Daoy (cell line): ENCODE measurements at regions not wholly inside any gene's neighbourhood (a gene's known extent, or its start where the extent isn't known, plus 50 kb on each side); places are given as distances from the start of the nearest gene placed in this dataset.

ENCODE experiments used
- DNase-seq: peaks from one replicate; pipeline ENCODE4 v3.0.0-alpha.2; 2015; ENCODE audit warnings: low read depth

DNA sequence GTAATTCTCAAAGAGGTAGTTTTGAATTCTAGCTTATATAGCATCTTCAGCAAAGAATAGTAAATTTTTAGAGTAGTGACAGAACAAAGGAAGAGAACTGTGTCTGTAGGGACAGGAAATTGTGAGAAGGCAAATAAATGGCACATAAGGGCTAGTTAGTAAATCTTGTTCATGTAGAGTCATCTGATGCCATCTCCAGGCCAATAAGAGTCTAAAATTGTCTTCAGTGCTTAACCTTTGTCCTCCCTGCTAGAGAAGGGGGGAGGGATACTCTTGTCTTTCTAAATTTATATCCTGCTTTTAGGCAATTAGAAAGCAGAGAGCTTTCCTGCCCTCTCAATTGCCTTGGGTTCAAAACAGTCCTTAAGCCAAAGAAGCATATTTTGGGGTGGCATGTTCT, 87.0 kb upstream of the DNAJC19 start:
- DNase-seq, result no peak

DNA sequence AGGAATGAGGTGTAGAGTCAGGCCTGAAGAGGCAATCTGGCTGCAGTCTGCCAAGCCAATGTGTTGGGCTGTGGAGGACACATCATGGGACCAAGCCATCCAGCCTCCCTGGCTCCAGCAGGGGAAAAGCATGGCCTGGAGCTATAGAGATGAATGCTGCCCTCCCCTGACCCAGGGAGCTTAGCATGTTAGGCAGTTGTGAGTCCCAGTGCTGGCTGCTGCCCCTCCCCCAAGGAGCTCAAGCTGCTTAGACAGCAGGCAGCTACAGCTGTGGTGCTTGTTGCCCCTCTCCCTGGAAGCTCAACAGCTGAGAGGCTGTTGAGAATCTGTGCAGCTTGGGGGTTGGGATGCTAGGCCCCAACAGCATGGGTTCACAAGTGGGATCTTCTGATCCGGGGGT, 85.6 kb upstream of the DNAJC19 start:
- no peak for DNase-seq

DNA sequence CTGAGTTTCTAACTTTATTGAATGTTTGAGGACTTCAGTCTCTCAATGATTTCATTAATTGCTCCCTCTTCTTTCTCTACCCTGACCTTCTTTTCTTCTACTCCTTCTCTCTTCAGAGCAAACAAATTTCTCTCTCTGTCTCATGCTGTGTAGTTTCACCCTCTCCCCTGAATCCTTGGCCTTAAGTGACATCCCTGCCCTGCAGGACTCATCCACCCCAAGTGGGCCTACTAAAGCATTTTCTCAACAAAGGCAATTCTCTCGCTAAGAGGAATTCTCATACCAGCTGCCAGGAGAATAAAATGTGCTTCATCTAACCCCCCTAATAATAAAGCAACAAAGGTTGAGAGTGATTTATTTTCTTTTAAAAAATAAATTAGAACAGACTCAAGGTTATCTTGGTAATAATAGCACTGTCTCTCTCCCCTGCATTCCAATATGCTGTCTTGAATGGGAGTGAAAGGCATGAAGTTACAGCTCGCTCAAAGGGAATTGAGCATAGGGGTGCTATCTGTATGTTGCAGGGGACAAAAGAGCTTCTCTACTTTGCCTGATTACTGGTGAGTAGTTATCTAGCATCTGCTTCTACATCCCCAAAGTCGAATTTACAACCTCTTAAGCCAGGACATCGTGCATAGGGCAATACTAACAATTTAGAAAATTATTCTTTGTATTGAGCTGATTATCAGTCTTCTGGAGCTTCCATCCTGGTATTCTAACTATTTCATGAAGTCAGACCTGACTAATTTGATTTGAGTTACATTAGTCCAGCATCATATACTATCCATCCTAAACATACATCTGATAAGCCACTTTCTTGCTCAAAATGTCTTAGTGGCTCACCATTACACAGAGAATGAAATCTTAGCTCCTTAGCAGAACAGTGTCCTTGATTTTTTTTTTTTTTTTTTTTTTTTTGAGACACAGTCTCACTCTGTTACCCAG, 76.9 kb upstream of the DNAJC19 start:
- DNase-seq, result no peak

DNA sequence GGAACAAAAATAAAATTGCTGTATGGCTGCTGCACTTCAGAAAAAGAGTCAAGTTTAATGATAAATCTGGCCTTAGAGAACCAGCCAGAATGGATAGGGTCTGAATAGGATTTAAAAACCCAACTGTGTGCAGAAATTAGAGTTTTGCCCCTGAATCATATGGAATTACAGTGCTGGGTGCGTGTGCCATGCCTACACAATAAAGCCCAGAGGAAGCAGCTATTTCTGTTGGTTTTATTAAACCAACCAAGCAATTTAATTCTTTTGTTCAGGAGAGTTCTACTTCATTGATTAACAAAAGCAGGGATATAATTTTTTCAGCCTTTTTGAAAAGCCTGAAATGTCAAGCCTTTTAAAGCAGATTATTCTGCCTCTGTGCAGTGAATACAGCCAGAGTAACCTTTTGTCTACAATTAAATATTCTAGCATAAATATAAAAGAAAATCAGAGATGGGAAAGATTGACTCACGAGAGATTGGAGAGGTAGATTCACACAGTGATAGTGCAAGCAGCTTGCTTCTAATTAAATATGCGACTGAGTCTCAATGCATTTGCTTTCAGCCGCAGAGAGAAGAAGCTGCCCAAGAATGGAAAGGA, 66.7 kb upstream of the DNAJC19 start:
- DNase-seq, result no peak

DNA sequence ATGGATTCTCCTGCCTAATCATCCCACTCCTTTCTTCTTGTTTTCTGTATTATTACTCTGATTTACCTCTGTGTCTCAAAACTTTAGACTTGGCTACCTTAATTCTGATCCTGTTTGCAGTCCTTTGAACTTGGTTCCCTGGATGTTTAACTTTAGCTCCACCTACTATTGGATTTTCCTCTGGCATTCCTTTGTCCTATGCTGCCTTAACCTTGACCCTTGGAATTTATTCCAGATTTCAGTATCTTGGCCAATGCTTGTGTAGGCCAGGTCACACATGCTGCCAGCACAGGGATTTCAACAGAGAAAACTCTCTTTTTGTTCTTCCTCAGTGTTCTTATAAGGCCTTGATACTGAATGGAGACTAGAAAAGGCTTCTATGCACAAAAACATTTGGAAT, 65.0 kb upstream of the DNAJC19 start:
- no peak for DNase-seq

DNA sequence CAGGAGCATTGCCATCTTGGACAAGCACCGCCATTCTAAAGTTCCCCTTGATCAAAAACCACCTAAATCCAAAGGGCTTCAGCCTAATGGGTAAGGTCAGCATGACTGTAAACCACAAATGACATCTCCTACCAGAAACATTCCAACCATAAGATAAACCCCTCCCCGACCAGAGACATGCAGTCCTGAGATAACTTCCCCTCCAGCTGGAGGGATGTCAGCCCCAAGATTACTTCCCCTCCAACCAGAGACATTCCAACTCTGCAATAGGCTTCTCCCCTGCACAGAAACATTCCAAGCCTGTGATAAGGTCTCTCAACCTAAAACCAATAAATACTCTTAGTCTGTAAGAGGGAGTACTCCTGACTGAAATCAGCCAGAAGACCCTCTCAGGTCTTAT, 62.7 kb upstream of the DNAJC19 start:
- no peak for DNase-seq

DNA sequence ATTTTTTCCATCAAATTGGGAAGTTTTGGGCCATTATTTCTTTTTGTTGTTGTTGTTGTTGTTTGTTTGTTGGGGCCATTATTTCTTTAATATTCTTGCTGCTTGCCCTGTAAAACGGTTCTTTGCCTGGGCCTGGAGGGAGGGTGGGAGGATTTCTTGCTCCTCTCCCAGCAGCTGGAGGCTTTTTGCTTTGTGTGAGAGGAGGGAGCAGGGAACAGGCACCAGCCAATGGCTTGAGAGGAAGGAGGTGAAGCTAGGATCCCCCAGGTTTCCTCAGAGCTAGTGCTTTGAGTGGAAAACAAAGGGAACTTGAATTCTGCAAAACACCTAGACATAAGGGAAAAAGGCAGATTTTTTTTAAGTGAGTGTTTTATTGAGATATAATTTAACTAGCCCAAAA, 61.2 kb upstream of the DNAJC19 start:
- DNase-seq, result no peak

DNA sequence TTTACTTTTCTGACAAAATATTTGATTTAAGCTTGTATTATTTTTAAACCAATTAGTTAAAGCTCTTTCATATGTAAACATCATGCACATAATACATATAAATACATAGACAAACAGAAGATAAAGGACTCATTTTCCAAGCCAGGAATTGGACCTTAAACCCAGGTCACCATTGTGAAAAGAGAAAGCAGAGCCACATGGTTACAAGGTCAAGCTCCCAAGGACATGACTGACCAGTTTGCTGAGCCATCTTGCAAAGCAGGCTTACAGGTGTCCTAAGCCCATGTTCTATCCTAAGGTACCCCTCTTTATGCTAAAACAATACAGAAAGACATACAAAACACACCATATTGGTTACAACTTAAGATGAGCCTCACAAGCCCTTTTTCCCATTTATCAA, 50.5 kb upstream of the DNAJC19 start:
- DNase-seq, result no peak
